ENCODE measurements at regions not wholly inside any gene's neighbourhood (a gene's known extent, or its start where the extent isn't known, plus 50 kb on each side); places are given as distances from the start of the nearest gene placed in this dataset.

- Histone ChIP-seq H3K36me3 (ENCODE audit: control insufficient read depth in 2 of 4, insufficient read depth in 4 of 4, low read length in 3 of 4) (no peaks in the 10 kb centered on the region), H3K56ac (replicated peaks; ENCODE audit: insufficient read length, low read depth, low read length) (no peak overlapping the region), H3K79me2 (ENCODE audit: control insufficient read depth in 1 of 2, insufficient read depth in 2 of 2, low read length in 2 of 2) (no peaks in the 10 kb centered on the region), H3K9ac (replicated peaks in 1 of 4; ENCODE audit: extremely low read depth in 1 of 4, low read depth in 3 of 4, low read length in 3 of 4) (no peak overlapping the region), H3K23ac (ENCODE audit: insufficient read length) (no peak overlapping the region), H3K23me2 (ENCODE audit: low read depth, low read length) (no peaks in the 10 kb centered on the region), H3K4me2 (ENCODE audit: insufficient read depth in 1 of 2, low read depth in 2 of 2, low read length in 2 of 2) (no peak overlapping the region), H4K8ac (ENCODE audit: extremely low read depth, insufficient read depth, low read length) (no peak overlapping the region), H3K27me3 (replicated peaks in 1 of 4; ENCODE audit: control insufficient read depth in 3 of 4, extremely low read depth in 1 of 4, insufficient read depth in 3 of 4, low read length in 3 of 4) (no peaks in the 10 kb centered on the region), H3K4me3 (ENCODE audit: extremely low read depth in 1 of 4, insufficient read depth in 2 of 4, low read depth in 3 of 4, low read length in 4 of 4) (no peak overlapping the region), H3K79me1 (ENCODE audit: low read depth, low read length) (no peaks in the 10 kb centered on the region), H2BK120ac (replicated peaks; ENCODE audit: low read depth, low read length) (no peak overlapping the region), H3K27ac (ENCODE audit: low read depth, low read length) (no peak overlapping the region), H2BK5ac (ENCODE audit: low read depth, low read length) (no peak overlapping the region), H3K4ac (replicated peaks; ENCODE audit: insufficient read length, low read depth, low read length) (no peak overlapping the region), H3K4me1 (replicated peaks in 1 of 4; ENCODE audit: control insufficient read depth in 3 of 4, insufficient read depth in 4 of 4, low read length in 3 of 4) (no peaks in the 10 kb centered on the region), H2AK5ac (ENCODE audit: low read depth, low read length) (no peak overlapping the region), H4K91ac (replicated peaks; ENCODE audit: insufficient read length, low read length) (no peak overlapping the region), H4K5ac (ENCODE audit: insufficient read length, low read depth, low read length) (no peak overlapping the region), H2BK12ac (ENCODE audit: low read depth, low read length) (no peak overlapping the region), H3K9me3 (ENCODE audit: insufficient read depth in 2 of 2, low read depth in 1 of 2, low read length in 1 of 2) (no peaks in the 10 kb centered on the region), H2BK15ac (ENCODE audit: low read length) (no peak overlapping the region), H2BK20ac (ENCODE audit: low read length) (no peak overlapping the region), H2AFZ (ENCODE audit: low read length) (no peak overlapping the region), H3K14ac (ENCODE audit: insufficient read length) (no peak overlapping the region), H4K20me1 (replicated peaks in 1 of 2; ENCODE audit: control insufficient read depth in 1 of 2, insufficient read depth in 2 of 2, low read length in 2 of 2) (no peaks in the 10 kb centered on the region), H3K18ac (ENCODE audit: extremely low read depth, low read length) (no peak overlapping the region)
- DNase-seq (ENCODE audit: low read depth in 1 of 2, low spot score in 2 of 2) (no peak), FAIRE-seq (no peak)
- CTCF ChIA-PET (ENCODE audit: partially characterized antibody): interaction anchor here (1.2 kb wide), 1 partner anchor 16 kb away, joined by 3 read pairs; no protein-coding TSS in a partner anchor
- POLR2A ChIA-PET (ENCODE audit: partially characterized antibody): no interaction called here
- 92% methylated on average over 4 of the region's 4 CpGs; no CpG with 5 or more reads in 1 of the 2 experiments for WGBS, 2 experiments (ENCODE audit: extremely low coverage in 1 of 2, insufficient coverage in 1 of 2, insufficient read length in 1 of 2, insufficient replicate concordance in 2 of 2, low coverage in 1 of 2, low lambda C conversion rate in 2 of 2, missing lambda C conversion rate in 1 of 2)
- TF ChIP-seq USF2 (IDR thresholded peaks at IDR 0.05; ENCODE audit: low read length) (no peak), BRCA1 (IDR thresholded peaks at IDR 0.05; ENCODE audit: low read depth, low read length) (no peak), SP2 (IDR thresholded peaks at IDR 0.05; ENCODE audit: low read length) (no peak), BCL11A (IDR thresholded peaks at IDR 0.05; ENCODE audit: low read depth in 2 of 2, low read length in 2 of 2) (no peak), SIX5 (IDR thresholded peaks at IDR 0.05; ENCODE audit: low read depth, low read length) (no peak), SIRT6 (IDR thresholded peaks at IDR 0.05; ENCODE audit: low read length) (no peak), ASH2L (IDR thresholded peaks at IDR 0.05; ENCODE audit: low read length) (no peak), POLR2A (IDR thresholded peaks at IDR 0.05; ENCODE audit: control extremely low read depth in 1 of 2, low read depth in 2 of 2, low read length in 2 of 2) (no peak), TEAD4 (IDR thresholded peaks at IDR 0.05; ENCODE audit: low read depth, low read length) (no peak), POLR2AphosphoS5 (IDR thresholded peaks at IDR 0.05; ENCODE audit: low read depth, low read length) (no peak), CTBP2 (IDR thresholded peaks at IDR 0.05; ENCODE audit: borderline replicate concordance, insufficient read depth, insufficient read length, low read length) (no peak)
- TF ChIP-seq, protein P1, sequence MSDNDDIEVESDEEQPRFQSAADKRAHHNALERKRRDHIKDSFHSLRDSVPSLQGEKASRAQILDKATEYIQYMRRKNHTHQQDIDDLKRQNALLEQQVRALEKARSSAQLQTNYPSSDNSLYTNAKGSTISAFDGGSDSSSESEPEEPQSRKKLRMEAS (IDR thresholded peaks at IDR 0.05): no peak
These were observed 96.4 kb downstream of the S1PR1 start for GRCh38 chr1:101333186-101333585.
